ENCODE measurements at regions not wholly inside any gene's neighbourhood (a gene's known extent, or its start where the extent isn't known, plus 50 kb on each side); places are given as distances from the start of the nearest gene placed in this dataset.

- Histone ChIP-seq H3K36me3 (ENCODE audit: control insufficient read depth in 1 of 2, insufficient read depth in 2 of 2, low read length in 2 of 2) (no peaks in the 10 kb centered on the region), H3K4me3 (replicated peaks in 1 of 2; ENCODE audit: low read depth in 1 of 2, low read length in 2 of 2) (no peak overlapping the region), H3K79me2 (ENCODE audit: insufficient read depth, low read length) (no peaks in the 10 kb centered on the region), H3K9ac (ENCODE audit: low read length) (no peak overlapping the region), H3K9me3 (ENCODE audit: control insufficient read depth in 1 of 2, insufficient read depth in 1 of 2, low read depth in 1 of 2, low read length in 2 of 2) (no peaks in the 10 kb centered on the region), H2AFZ (ENCODE audit: low read depth, low read length, poor library complexity, severe bottlenecking) (no peak overlapping the region), H3K9me2 (ENCODE audit: insufficient read depth) (no peaks in the 10 kb centered on the region), H3K4me2 (ENCODE audit: low read length) (no peak overlapping the region), H3K27me3 (ENCODE audit: insufficient read depth, low read length) (no peaks in the 10 kb centered on the region), H3K27ac (ENCODE audit: low read depth, low read length) (no peak overlapping the region), H4K20me1 (ENCODE audit: insufficient read depth) (no peaks in the 10 kb centered on the region), H3K4me1 (ENCODE audit: control insufficient read depth in 1 of 2, insufficient read depth in 2 of 2, low read length in 2 of 2) (no peaks in the 10 kb centered on the region)
- ATAC-seq (no peak), DNase-seq (ENCODE audit: low read depth, low spot score) (no peak)
- no TSS peak for BruUV-seq (replicated peaks)
- intact Hi-C loops (cut with micrococcal nuclease) = no loop called here
- POLR2A ChIA-PET = no interaction called here
- TF ChIP-seq ZFX (IDR thresholded peaks at IDR 0.05) = no peak
- no peak for TF ChIP-seq CBX3 (IDR thresholded peaks at IDR 0.05; ENCODE audit: low read depth)
- no peak for TF ChIP-seq SRF (IDR thresholded peaks at IDR 0.05; ENCODE audit: low read depth)
- TF ChIP-seq EGR1 (IDR thresholded peaks at IDR 0.05; ENCODE audit: low read depth) = no peak
- no peak for TF ChIP-seq SP1 (IDR thresholded peaks at IDR 0.05; ENCODE audit: low read depth)
- TF ChIP-seq FOSL1 (IDR thresholded peaks at IDR 0.05; ENCODE audit: low read depth) = no peak
- TF ChIP-seq POLR2AphosphoS5 (IDR thresholded peaks at IDR 0.05; ENCODE audit: low read depth, low read length) = no peak
- no peak for TF ChIP-seq ZNF274 (IDR thresholded peaks at IDR 0.05; ENCODE audit: low read depth, low read length)
- no peak for TF ChIP-seq EZH2 (IDR thresholded peaks at IDR 0.05)
- no peak for TF ChIP-seq CEBPB (IDR thresholded peaks at IDR 0.05; ENCODE audit: low read depth)
- no peak for TF ChIP-seq MAX (IDR thresholded peaks at IDR 0.05)
- no peak for TF ChIP-seq YY1 (IDR thresholded peaks at IDR 0.05; ENCODE audit: extremely low read depth, insufficient replicate concordance, low read depth, low read length)
- no peak for TF ChIP-seq RAD21 (IDR thresholded peaks at IDR 0.05; ENCODE audit: low read depth)
- no peak for TF ChIP-seq REST (IDR thresholded peaks at IDR 0.05; ENCODE audit: low read depth)
- TF ChIP-seq JUND (IDR thresholded peaks at IDR 0.05) = no peak
- CTCF ChIA-PET = no interaction called here
- RAD21 ChIA-PET (ENCODE audit: low non-redundant PET in 1 of 2, low total read pairs in 2 of 2, uncharacterized antibody in 2 of 2, unreplicated experiment in 2 of 2) = no interaction called here
Measured at GRCh38 chr6:9365378-9365777, 930.0 kb upstream of the SLC35B3 start.
